ENCODE measurements at regions not wholly inside any gene's neighbourhood (a gene's known extent, or its start where the extent isn't known, plus 50 kb on each side); places are given as distances from the start of the nearest gene placed in this dataset.

GRCh38 chr3:106104078-106104477 is 235.3 kb upstream of the CBLB start:
- TF ChIP-seq CTCF (conservative IDR thresholded peaks at IDR 0.05 in 1 of 2, IDR thresholded peaks at IDR 0.05 in 1 of 2; ENCODE audit: extremely low read depth in 1 of 2, insufficient read depth in 1 of 2, low read depth in 1 of 2, low read length in 2 of 2) (no peak), EZH2 (IDR thresholded peaks at IDR 0.05; ENCODE audit: borderline replicate concordance, low read length) (no peak)

All from mammary epithelial cell (primary cell).